ENCODE measurements at regions not wholly inside any gene's neighbourhood (a gene's known extent, or its start where the extent isn't known, plus 50 kb on each side); places are given as distances from the start of the nearest gene placed in this dataset.

- WGBS, 2 donors, result 82 to 83% methylated on average over 3 of the region's 3 CpGs
- H3K27me3 ChIP-seq, result no peaks in the 10 kb centered on the region
- no peaks in the 10 kb centered on the region for H3K9me3 ChIP-seq
- intact Hi-C loops (cut with DNase I), result no loop called here
- no peaks in the 10 kb centered on the region for H3K36me3 ChIP-seq
- H3K4me3 ChIP-seq (replicated peaks in 1 of 3), result no peak overlapping the region
- no peak overlapping the region for H3K27ac ChIP-seq
- H3K4me1 ChIP-seq, result no peaks in the 10 kb centered on the region
- no peak for DNase-seq
- TF ChIP-seq POLR2A (IDR thresholded peaks at IDR 0.05) (no peak), CTCF (IDR thresholded peaks at IDR 0.05) (no peak)
Measured at GRCh38 chr7:46745707-46746090, 824.6 kb upstream of the IGFBP3 start.

- H3K36me3 ChIP-seq, result no peaks in the 10 kb centered on the region
- no peak overlapping the region for H3K27ac ChIP-seq
- no peaks in the 10 kb centered on the region for H3K9me3 ChIP-seq
- H3K4me3 ChIP-seq (replicated peaks in 1 of 3), result no peak overlapping the region
- no peaks in the 10 kb centered on the region for H3K27me3 ChIP-seq
- no peak for TF ChIP-seq POLR2A (IDR thresholded peaks at IDR 0.05)
- TF ChIP-seq CTCF (IDR thresholded peaks at IDR 0.05), result no peak
- 78% methylated on average over 6 of the region's 6 CpGs for WGBS, 2 donors
- DNase-seq, result no peak
- intact Hi-C loops (cut with DNase I), result no loop called here
- no peaks in the 10 kb centered on the region for H3K4me1 ChIP-seq
Measured at GRCh38 chr7:46744957-46745706, 824.1 kb upstream of the IGFBP3 start.

- intact Hi-C loops (cut with DNase I), result no loop called here
- no peaks in the 10 kb centered on the region for H3K9me3 ChIP-seq
- 90 to 93% methylated on average over 6 of the region's 6 CpGs for WGBS, 2 donors
- peaks cover 0 to 4% of the 10 kb centered on the region in 2 donors for H3K4me1 ChIP-seq
- TF ChIP-seq CTCF (IDR thresholded peaks at IDR 0.05) (no peak), POLR2A (IDR thresholded peaks at IDR 0.05) (no peak)
- no peaks in the 10 kb centered on the region for H3K36me3 ChIP-seq
- H3K4me3 ChIP-seq (replicated peaks in 1 of 3), result no peak overlapping the region
- H3K27me3 ChIP-seq, result no peaks in the 10 kb centered on the region
- DNase-seq, result no peak
- no peak overlapping the region for H3K27ac ChIP-seq
Measured at GRCh38 chr7:46742601-46743000, 821.5 kb upstream of the IGFBP3 start.

GRCh38 chr7:46741938-46742540 lies 821.0 kb upstream of the IGFBP3 start:
- intact Hi-C loops (cut with DNase I), result no loop called here
- no peak for DNase-seq

More at GRCh38 chr7:46741938-46742540, 821.0 kb upstream of the IGFBP3 start:
- no peak overlapping the region for H3K27ac ChIP-seq
- no peak overlapping the region for H3K4me3 ChIP-seq (replicated peaks in 1 of 3)
- H3K9me3 ChIP-seq, result no peaks in the 10 kb centered on the region
- TF ChIP-seq CTCF (IDR thresholded peaks at IDR 0.05), result no peak
- TF ChIP-seq POLR2A (IDR thresholded peaks at IDR 0.05), result no peak
- H3K4me1 ChIP-seq, result peaks cover 0 to 4% of the 10 kb centered on the region in 2 donors
- no peaks in the 10 kb centered on the region for H3K36me3 ChIP-seq
- no peaks in the 10 kb centered on the region for H3K27me3 ChIP-seq
- 90 to 94% methylated on average over 4 of the region's 4 CpGs for WGBS, 2 donors

Data from thyroid gland (tissue), 4 donors.